ENCODE measurements at regions not wholly inside any gene's neighbourhood (a gene's known extent, or its start where the extent isn't known, plus 50 kb on each side); places are given as distances from the start of the nearest gene placed in this dataset.

GRCh38 chr5:138665261-138665660 lies 88.0 kb upstream of the CTNNA1 start:
- no peak for TF ChIP-seq CTCF (IDR thresholded peaks at IDR 0.05; ENCODE audit: extremely low read depth, insufficient read depth, missing control alignments)
- DNase-seq (ENCODE audit: low spot score), result no peak
- in situ Hi-C loops (cut with MboI; ENCODE audit: low pct_unique_long_range_greater_than_20kb, low sequenced_read_pairs, unreplicated experiment), result no loop called here

GRCh38 chr5:138664276-138664943 lies 88.8 kb upstream of the CTNNA1 start:
- in situ Hi-C loops (cut with MboI; ENCODE audit: low pct_unique_long_range_greater_than_20kb, low sequenced_read_pairs, unreplicated experiment), result no loop called here

DNA sequence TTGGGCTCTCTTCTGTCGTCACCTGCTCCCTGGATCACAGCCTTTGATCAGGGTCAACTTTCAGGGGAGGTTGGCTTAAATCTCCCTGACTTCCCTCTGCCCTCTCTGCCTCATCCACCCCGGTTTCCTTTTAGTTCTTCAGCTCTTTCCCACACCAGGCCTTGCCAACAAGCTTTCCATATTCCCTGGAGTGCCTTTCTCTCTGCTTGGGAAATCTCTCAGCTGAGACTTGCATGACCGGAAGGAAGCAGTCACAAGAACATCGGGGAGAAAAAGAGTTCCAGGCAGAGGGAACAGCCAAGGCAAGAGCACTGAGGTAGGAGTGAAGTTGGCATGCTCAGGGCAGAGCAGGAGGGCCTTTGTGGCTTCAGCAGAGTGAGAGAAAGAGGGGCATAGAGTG lies 88.4 kb upstream of the HSPA9 start:
- in situ Hi-C loops (cut with MboI; ENCODE audit: low pct_unique_long_range_greater_than_20kb, low sequenced_read_pairs, unreplicated experiment), result no loop called here
- no peak for DNase-seq (ENCODE audit: low spot score)
- no peak for TF ChIP-seq CTCF (IDR thresholded peaks at IDR 0.05; ENCODE audit: extremely low read depth, insufficient read depth, missing control alignments)

More at GRCh38 chr5:138664276-138664943, 88.8 kb upstream of the CTNNA1 start:
- no peak for TF ChIP-seq CTCF (IDR thresholded peaks at IDR 0.05; ENCODE audit: extremely low read depth, insufficient read depth, missing control alignments)
- DNase-seq (ENCODE audit: low spot score), result no peak

DNA sequence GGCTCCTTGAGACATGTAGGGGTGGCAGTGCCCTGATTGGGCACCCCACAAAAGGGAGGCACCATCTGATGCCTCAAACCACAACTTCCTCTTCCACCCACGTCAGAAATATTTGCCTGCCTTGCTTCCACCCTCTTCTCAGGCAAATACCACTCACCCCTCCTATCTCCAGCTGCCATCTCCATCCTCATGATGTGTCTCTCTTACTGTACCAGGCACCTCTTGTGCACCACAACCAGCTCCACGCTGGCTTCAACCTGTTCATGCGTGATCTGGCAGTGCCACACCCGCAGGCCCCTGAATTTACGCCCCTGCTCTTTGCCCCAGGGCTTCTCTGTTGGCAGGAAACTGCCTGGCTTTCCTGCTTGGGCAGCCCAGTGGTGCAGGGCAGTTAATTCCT lies 87.8 kb upstream of the HSPA9 start:
- no peak for TF ChIP-seq CTCF (IDR thresholded peaks at IDR 0.05; ENCODE audit: extremely low read depth, insufficient read depth, missing control alignments)
- in situ Hi-C loops (cut with MboI; ENCODE audit: low pct_unique_long_range_greater_than_20kb, low sequenced_read_pairs, unreplicated experiment), result no loop called here
- DNase-seq (ENCODE audit: low spot score), result no peak

GRCh38 chr5:138662599-138662998 lies 87.4 kb upstream of the HSPA9 start:
- in situ Hi-C loops (cut with MboI; ENCODE audit: low pct_unique_long_range_greater_than_20kb, low sequenced_read_pairs, unreplicated experiment), result no loop called here
- DNase-seq (ENCODE audit: low spot score), result no peak
- TF ChIP-seq CTCF (IDR thresholded peaks at IDR 0.05; ENCODE audit: extremely low read depth, insufficient read depth, missing control alignments), result no peak

- TF ChIP-seq CTCF (IDR thresholded peaks at IDR 0.05; ENCODE audit: extremely low read depth, insufficient read depth, missing control alignments), result no peak
- in situ Hi-C loops (cut with MboI; ENCODE audit: low pct_unique_long_range_greater_than_20kb, low sequenced_read_pairs, unreplicated experiment), result no loop called here
- DNase-seq (ENCODE audit: low spot score), result no peak
These were observed 86.8 kb upstream of the HSPA9 start for GRCh38 chr5:138661991-138662434.

Data from GM13977 (cell line).